Activated CD8-positive, alpha-beta memory T cell treated with anti-CD3 and anti-CD28 coated beads, Interleukin-2, amount 50 U/mL, for 24 hours (primary cell): ENCODE measurements at regions not wholly inside any gene's neighbourhood (a gene's known extent, or its start where the extent isn't known, plus 50 kb on each side); places are given as distances from the start of the nearest gene placed in this dataset.

Source experiments
- DNase-seq: peaks from one replicate; pipeline ENCODE4 v3.0.0-alpha.2; 2020; ENCODE audit errors: extremely low read depth

- DNase-seq: no peak
Observed at GRCh38 chr2:196568506-196568905, 71.0 kb upstream of the CCDC150 start.

- no peak for DNase-seq
Observed at GRCh38 chr2:196584903-196585302, 54.6 kb upstream of the CCDC150 start.

GRCh38 chr2:196586511-196586991 lies 53.0 kb upstream of the CCDC150 start:
- DNase-seq: no peak

- no peak for DNase-seq
Observed at GRCh38 chr2:196587056-196587455, 52.5 kb upstream of the CCDC150 start.

GRCh38 chr2:196587739-196588138 lies 51.8 kb upstream of the CCDC150 start:
- DNase-seq: no peak

- DNase-seq: no peak
Observed at GRCh38 chr2:196589419-196589818, 50.1 kb upstream of the CCDC150 start.
